ENCODE measurements at regions not wholly inside any gene's neighbourhood (a gene's known extent, or its start where the extent isn't known, plus 50 kb on each side); places are given as distances from the start of the nearest gene placed in this dataset.
"Not testable (repeated sequence)": the region's sequence is repeated elsewhere in the genome, so short reads cannot be mapped to it uniquely, and the experiment has no call there.

DNA sequence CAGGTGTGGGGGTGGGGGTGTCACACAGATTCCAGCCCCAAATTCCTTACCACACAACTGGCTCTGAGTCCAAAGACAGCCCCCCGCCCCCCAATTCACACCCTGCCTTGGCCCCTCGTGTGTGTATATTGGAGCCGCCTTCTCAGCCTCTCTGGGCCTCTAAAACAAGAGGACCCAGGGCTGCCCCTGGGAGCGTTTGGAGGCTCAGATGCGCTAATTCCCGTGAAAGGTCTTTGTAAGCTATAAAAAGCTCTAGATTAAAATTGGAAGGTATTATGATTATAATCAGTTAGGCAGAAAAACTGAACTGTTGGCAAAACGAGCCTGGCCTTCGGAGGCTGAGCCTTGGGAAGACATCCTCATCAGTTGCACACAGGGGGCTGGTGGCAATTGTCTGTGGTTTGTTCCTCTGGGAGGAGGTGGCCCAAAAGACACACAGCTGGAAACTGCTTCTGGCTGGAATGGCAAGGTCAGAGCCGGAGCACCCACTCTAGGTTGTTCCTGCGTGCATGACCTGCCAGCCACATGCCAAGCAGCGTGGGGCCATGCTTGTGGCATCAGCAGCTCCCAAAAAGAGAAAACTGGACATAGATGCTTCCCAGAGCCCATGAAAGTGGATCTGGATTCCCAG lies 118.5 kb downstream of the PHETA1 start:
- in situ Hi-C loops (cut with MboI; ENCODE audit: low sequenced_read_pairs) = no loop called here

DNA sequence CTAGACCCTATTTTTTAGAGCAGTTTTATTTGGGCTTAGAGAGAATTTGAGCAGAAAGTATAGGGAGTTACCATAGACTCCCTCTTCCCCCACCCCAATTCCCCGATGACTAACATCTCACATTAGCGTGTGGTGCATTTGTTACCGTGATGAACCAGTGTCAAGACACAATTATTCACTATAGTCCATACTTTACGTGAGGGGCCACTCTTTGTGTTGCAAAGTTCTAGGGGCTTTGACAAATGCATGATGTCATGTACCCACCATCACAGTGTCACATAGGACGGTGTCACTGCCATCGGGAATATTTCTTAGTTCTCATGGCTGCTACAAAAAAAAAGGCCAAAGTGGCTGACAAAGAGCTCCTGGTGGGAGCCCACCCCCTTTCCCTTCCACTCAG lies 119.1 kb downstream of the PHETA1 start:
- in situ Hi-C loops (cut with MboI; ENCODE audit: low sequenced_read_pairs) = no loop called here

DNA sequence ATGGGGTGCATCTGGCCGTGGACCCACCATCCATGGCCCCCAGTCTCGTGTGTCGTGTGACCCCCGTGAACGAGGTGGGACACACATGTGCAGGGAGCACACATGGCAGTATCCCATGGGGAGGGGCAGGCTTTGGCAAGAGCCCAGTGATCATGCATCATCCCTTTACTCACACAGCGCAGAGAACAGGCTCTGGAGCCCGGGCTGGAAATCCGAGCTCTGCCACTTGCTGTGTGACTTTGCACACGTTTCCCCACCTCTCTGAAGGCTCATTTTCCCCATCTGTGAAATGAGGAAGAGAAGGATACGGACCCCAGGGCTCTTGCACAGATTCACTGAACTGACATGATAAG lies 119.9 kb downstream of the PHETA1 start:
- in situ Hi-C loops (cut with MboI; ENCODE audit: low sequenced_read_pairs) = no loop called here

DNA sequence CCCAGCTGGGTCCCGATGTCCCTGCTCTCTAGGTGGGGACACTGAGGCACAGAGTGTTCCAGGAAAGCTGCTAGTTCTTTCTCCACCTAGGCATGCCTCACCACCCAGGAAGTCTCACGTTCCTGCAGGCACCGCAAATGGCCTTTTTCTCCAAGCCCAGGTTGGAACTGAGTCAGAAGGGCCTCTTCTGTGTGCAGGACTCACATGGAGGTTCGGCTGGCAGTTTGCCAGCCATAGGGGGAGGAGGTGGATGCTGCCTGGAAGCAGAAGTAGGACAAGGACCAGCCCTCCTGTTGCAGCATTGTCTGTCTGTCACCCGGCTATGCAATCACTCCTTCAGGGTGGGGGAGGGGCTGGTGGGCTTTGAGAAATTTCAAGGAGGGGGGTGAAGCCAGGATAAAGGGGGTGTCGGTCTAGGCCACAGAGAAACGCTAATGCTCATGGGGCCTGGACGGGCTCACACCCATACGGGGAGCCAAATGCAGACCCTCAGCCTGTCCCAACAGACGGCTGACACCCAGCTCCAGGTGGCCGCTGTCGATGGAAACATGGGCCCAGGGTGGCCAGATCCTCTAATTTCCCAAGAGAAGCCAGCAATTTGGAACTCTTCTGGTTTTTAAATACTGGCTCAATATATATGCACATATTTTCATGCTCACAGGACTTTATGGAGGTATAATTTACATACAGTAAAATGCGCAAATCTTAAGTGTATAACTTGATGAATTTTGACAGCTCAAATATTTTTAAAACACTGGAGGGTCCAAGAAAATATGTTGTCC lies 120.5 kb downstream of the PHETA1 start:
- in situ Hi-C loops (cut with MboI; ENCODE audit: low sequenced_read_pairs) = no loop called here

DNA sequence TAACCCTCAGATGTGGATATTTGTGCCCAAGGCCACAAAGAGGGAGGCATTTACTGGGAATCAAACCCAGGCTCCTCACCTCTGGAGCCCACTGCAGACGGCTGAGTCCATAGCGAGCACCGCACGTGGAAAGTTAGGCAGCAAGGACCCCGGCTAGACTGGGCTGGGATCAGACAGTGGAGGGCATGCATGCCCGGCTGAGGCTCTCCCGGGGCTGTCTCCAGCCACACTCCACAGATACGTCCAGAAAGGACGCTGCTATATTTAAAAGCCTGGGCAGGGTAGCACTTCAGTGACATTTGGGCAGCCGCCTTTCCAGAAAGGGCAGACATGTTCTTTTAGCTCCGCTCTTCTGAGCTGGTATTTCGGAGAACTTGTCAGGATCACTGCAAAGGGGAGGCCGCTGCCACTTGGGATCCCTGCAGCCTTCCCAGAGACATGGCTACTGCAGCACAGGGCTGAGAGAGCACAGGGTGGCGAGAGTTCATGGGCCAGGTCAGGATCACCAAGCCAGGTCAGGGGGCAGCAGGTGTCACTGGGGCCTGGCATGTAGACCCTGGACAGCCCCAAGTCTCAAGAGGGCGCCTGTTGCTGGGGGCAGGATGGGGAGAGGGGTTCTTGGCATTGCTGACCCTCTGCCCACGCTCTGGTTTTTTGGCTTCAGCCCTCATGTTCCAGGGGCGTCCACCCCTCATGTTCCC lies 121.7 kb downstream of the PHETA1 start:
- in situ Hi-C loops (cut with MboI; ENCODE audit: low sequenced_read_pairs) = no loop called here

DNA sequence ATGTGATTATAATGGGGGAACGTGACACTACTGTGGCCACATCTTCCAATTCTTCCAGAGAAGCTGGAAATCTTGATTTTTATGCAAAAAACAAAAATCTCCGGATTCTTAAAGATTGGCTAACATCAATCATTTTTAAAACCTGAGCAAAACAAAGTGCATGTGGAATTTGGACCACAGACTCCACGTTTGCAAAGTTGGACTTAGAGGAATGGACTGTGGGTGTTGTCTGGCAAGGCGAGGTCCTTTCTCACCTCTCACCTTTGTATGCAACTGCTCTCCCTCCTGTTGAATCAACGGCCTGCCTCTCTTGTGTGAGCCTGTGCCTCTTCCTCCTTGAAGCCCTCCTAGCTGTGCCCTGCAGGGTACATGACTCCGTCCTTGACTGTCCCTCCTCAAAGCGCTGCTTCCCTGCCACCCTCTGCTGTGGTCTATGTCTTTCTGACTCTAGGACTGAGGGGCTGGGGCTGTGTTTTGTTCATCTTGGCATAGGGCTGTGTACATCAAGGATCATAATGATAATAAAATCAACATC lies 122.4 kb downstream of the PHETA1 start:
- in situ Hi-C loops (cut with MboI; ENCODE audit: low sequenced_read_pairs) = no loop called here

DNA sequence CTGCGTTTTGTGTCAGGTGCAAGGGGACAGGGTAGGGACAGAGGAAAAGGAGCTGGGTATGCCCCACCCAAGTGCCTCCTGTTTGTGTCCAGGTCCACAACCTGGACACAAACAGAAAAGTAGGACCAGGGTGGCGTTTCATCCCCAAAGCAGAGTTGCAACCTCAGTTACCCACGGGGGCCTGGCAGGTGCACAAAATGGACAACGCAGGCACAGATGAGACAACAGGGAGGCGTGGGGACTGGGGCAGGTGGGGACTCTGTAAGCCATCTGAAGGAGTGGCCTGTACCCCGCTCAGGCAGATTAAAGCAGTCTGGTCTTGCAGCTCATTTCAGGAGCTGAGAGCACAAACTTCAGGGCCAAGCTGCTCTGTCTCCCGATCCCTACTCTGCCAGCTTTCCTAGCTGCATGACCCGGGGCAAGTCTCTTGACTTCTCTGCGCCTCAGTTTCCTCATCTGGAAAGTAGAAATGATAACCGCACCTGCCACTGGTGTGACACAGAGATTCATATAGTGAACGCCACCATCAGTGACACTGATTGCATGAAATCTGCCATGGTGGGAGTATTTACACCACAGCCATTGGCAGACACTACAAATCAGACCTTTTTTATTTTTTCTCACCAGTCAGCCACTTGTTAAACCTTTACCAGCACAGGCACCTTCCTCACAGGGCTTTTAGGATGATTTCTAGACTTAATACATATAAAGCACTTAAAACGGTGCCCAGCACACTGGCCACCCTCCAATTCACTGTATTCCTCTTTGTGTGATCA lies 123.0 kb downstream of the PHETA1 start:
- in situ Hi-C loops (cut with MboI; ENCODE audit: low sequenced_read_pairs) = no loop called here

DNA sequence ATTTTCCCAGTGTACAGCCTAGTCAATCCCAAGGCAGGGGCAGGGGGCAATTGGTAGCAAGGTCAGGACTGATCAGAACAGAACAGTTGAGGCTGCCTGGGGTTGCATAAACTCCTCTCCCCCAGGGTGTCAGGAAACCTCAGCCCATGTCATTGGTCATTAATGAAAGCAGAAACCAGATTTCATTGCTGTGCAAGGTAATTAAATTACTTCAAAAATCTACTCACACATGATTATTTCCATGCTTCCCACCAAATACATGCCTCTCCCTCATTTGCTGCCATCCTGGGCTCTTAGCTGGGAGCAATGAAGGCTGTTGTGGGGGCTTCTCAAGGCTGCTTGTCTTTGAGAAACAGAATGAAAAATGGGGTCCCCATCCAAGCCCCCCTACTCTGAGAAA lies 124.2 kb downstream of the PHETA1 start:
- in situ Hi-C loops (cut with MboI; ENCODE audit: low sequenced_read_pairs) = no loop called here

DNA sequence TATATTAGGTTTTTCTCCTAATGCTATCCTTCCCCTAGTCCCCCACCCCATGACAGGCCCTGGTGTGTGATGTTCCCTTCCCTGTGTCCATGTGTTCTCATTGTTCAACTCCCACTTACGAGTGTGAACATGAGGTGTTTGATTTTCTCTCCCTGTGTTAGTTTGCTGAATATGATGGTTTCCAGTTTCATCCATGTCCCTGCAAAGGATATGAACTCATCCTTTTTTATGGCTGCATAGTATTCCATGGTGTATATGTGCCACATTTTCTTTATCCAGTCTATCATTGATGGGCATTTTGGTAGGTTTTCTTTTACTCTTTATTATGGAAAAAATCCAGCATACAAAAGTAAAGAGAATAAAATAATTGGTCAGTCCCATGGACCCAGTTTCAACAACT lies 126.1 kb downstream of the PHETA1 start:
- in situ Hi-C loops (cut with MboI; ENCODE audit: low sequenced_read_pairs) = not testable (repeated sequence)

DNA sequence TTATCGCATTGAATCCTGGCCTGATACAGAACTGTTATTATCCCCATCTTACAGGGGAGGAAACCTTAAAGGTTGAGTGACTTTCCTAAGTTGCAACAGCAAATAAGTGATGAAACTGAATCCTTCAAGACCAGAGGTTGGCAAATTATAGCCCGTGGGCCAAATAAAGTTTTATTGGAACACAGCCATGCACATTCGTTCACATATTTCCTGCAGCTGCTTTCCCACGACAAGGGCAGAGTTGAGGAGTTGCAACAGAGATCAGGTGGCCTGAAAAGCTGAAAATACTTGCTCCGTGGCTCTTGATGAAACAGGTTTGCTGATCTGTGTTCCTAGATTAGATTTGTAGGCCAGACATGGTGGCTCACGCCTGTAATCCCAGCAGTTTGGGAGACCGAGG lies 126.7 kb downstream of the PHETA1 start:
- in situ Hi-C loops (cut with MboI; ENCODE audit: low sequenced_read_pairs) = no loop called here

DNA sequence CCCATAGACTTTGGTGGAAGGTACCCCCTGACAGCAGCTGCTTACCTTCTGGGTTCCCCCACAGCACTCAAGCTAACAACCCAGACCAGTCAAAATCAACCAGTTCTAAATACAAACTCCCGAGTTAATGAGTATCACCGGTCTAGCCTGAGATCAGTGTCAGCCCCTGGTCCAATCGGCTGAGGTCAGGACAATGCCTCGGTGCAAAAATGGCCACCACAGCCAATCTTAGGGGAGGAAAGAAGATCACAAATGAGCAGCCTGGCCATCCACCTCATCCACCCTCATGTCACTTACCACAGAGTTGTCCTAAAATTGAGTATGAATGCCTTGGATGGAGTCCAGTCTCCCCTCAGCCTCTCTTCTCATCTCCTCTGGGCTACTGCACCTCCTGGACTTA lies 128.5 kb downstream of the PHETA1 start:
- in situ Hi-C loops (cut with MboI; ENCODE audit: low sequenced_read_pairs) = no loop called here

DNA sequence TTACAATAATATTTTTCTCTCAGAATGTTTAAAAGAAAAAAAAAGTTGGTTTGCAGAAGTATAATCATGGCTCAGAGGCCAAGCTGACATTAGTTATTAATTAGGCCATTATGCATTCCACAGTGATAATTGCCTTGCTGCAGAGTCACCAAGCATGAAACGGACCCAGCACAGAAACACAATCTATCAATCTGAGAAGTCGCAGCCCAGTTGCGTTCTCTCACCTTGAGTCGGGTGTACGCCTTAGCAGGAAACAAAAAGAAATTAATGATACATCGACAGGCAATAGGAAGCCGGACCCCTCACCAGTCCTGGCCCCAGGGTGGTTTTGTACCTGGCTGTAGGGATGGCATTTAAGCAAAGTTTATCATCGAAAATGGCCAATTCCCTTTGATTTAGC lies 129.7 kb downstream of the PHETA1 start:
- in situ Hi-C loops (cut with MboI; ENCODE audit: low sequenced_read_pairs) = no loop called here

DNA sequence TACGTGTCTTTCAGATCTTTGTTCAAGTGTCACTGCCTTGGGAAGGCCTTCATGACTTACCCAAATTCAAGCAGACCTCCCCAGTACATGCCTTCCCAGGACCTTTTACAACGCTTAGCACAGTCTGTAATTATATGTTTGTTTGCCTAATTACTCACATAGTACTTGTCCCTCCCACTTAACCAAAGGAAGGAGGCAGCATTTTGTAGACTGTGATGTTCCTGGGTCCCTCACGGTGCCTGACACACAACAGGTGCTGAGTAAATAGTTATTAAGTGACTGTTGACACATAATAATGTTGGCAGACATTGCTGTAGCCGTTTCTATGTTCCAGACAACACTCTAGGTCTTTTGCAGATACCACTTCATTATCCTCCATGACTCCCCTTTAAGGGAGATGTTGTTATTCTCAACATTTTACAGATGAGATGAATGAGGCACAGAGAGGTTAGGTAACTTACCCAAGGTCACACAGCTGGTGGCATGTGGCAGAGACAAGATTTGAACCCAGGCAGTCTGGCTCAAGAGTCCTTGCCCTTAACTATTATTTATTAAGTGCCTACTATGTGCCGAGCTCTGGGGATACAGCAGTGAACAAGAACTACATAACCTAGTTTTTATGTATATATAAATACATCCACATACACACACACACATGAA lies 130.7 kb downstream of the PHETA1 start:
- in situ Hi-C loops (cut with MboI; ENCODE audit: low sequenced_read_pairs) = no loop called here

DNA sequence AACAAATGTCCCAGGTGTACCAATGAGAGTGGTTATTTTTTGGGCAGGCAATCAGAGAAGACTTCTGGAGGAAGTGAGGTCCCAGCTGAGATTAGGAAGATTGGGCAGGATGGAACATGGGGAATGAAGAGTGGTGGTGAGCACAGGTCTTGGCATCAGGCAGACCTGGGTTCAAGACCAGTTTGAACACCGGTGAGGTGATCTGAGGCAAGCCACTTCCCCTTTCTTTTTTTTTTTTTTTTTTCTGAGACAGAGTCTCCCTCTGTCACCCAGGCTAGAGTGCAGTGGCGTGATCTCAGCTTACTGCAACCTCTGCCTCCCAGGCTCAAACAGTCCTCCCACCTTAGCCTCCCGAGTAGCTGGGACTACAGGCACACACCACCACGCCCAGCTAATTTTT lies 134.4 kb downstream of the PHETA1 start:
- in situ Hi-C loops (cut with MboI; ENCODE audit: low sequenced_read_pairs) = not testable (repeated sequence)

DNA sequence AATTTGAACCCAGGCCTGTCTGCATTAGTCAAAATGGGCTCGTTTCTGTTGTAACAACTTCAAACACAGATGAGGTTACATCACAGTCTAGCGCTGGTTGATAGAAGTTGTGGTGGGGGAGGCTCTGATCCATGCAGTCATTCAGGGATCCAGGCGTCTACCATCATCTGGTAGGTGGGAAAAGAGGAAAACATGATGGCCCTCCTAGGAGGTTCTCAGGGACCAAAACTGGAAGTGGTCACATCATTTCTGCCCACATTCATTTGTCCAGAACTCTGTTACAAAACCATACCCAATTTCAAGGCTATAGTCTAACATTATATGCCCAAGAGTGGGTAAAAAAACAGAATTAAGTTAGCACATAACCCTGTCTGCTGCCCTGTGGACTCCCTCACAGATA lies 135.1 kb downstream of the PHETA1 start:
- in situ Hi-C loops (cut with MboI; ENCODE audit: low sequenced_read_pairs) = no loop called here

DNA sequence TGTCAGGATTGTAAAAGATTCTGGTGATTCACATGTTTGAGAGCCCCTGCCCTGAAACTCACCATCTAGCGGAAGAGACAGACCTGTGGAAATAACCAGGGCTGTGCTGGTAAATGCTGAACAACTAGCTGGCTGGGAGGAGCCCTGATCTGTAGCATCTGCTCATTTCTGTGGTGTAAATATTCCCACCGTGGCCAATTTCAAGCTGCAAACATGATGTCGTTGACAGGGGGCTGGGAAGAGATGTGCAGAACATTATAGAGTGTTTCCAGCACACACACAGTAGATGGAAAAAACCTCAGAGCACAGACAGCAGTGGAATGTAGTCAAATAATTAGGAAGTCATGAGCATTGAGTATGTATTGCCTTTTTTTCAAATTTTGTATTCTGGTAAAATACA lies 138.2 kb downstream of the PHETA1 start:
- in situ Hi-C loops (cut with MboI; ENCODE audit: low sequenced_read_pairs) = no loop called here

DNA sequence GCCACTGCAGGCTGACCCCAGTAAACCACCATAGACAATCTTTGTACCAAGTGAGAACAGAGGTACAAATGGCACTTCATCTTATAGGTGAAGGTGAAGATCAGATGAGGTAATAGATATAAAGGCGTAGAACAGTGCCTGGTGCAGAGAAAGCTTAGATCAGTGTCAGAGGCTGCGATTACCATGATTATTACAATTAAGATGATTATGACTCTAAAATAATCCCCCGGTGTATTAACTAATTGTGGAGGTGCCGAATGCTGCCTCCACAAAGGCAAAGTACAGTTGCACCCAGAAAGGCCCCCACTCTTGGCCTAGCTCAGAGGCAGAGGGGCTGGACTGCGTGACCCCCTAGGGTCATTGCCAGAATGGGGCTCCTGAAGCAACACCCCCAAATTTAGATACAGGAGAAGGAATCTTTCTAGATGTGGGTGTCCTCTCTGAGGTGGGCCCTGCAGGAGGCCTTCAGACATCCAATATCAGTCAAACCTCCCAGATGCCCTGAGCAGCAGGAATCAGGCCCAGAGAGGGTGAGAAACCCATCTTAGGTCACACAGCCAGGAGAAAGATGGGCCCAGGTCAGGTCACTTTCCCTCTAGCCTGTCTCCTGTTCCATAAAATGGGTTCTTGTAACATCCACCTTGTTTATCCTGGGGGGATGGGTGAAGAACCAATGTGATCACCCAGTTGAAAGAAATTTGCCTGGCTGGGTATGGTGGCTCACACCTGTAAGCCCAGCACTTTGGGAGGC lies 139.8 kb downstream of the PHETA1 start:
- in situ Hi-C loops (cut with MboI; ENCODE audit: low sequenced_read_pairs) = no loop called here

DNA sequence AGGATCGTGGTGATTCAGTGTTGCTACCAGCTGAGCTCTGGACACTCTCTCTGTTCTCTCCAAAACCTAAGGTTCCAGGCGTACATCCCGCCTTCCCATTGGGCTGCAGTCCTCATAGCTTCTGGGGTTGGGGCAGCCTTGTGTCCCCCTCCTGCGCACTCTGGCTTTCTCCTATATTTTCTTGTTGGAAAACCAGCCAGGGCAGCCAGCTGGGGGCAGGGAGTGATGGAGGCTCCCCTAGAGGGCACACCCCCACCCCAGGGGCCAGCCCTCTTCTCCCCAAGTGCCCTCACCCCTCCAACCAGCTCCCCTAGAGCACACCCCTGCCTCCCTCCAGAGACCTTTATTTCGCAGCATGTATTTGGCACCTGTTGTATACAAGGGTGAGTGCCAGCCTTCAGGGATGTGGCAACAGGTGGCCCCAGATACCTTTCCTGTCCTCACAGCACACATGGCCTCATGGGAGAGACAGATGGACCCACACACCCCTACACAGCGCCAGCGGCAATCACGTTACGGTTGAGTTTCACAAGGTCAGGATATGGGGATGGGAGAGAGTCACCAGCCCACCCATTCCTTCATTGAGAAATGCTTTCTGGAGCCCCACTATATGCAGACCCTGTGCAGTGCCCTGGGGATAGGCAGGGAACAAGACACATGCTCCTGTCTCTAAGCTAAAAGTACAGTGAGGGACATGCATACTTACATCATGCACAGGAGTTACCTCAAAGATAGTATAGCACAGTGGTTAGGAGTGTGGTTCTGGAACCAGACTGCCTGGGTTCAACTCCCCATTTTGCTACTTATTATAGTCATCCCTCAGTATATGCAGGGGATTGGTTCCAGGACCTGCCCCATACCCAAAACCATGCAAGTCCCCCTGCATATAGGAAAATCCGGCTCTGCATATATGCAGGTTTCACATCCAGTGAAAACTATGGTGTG lies 141.1 kb downstream of the PHETA1 start:
- in situ Hi-C loops (cut with MboI; ENCODE audit: low sequenced_read_pairs) = no loop called here

DNA sequence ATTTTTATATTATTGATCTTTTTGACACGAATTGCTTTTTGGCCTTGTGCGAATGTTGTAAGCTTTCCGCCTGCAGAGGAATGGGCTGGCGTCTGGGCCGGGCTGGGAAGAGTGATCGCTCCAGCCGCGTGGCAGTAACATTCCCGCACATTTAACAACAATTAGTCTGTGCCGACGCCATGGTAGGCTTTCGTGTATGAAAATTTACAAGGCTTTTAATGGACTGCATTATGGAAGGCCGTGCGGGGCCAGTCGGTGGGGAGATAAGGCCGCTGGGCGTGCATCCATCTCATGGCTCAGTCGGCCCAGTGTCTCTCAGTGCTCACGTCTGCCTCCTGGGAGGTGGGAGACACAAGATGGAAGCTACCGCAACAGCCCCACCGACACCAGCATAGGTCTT lies 142.2 kb downstream of the PHETA1 start:
- in situ Hi-C loops (cut with MboI; ENCODE audit: low sequenced_read_pairs) = no loop called here

All from HL-60/S4 treated with retinoic acid at 250 ng/mL for 4 days and 3 days (cell line).